Activated naive CD4-positive, alpha-beta T cell treated with anti-CD3 and anti-CD28 coated beads, Interleukin-2, amount 50 U/mL, for 16 hours (primary cell): ENCODE measurements at regions not wholly inside any gene's neighbourhood (a gene's known extent, or its start where the extent isn't known, plus 50 kb on each side); places are given as distances from the start of the nearest gene placed in this dataset.

Source experiments
- DNase-seq: peaks from one replicate; pipeline ENCODE4 v3.0.0-alpha.2; 2020

GRCh38 chr10:2124135-2124534 is 386.8 kb upstream of the ADARB2 start:
- no peak for DNase-seq

- no peak for DNase-seq
Observed at GRCh38 chr10:2122431-2123124, 385.3 kb upstream of the ADARB2 start.

GRCh38 chr10:2121929-2122328 is 384.6 kb upstream of the ADARB2 start:
- DNase-seq: no peak

- no peak for DNase-seq
Observed at GRCh38 chr10:2121315-2121714, 384.0 kb upstream of the ADARB2 start.

- no peak for DNase-seq
Observed at GRCh38 chr10:2120746-2121145, 383.4 kb upstream of the ADARB2 start.

GRCh38 chr10:2119316-2119715 is 382.0 kb upstream of the ADARB2 start:
- DNase-seq: no peak

- no peak for DNase-seq
Observed at GRCh38 chr10:2118201-2118600, 380.9 kb upstream of the ADARB2 start.

- no peak for DNase-seq
Observed at GRCh38 chr10:2117641-2118040, 380.3 kb upstream of the ADARB2 start.

GRCh38 chr10:2111965-2112364 is 374.6 kb upstream of the ADARB2 start:
- DNase-seq: no peak

GRCh38 chr10:2108496-2108895 is 371.2 kb upstream of the ADARB2 start:
- no peak for DNase-seq

- DNase-seq: no peak
Observed at GRCh38 chr10:2106641-2107040, 369.3 kb upstream of the ADARB2 start.

- DNase-seq: no peak
Observed at GRCh38 chr10:2099321-2099720, 362.0 kb upstream of the ADARB2 start.

GRCh38 chr10:2097937-2098336 is 360.6 kb upstream of the ADARB2 start:
- no peak for DNase-seq

- no peak for DNase-seq
Observed at GRCh38 chr10:2094171-2094570, 356.8 kb upstream of the ADARB2 start.

- no peak for DNase-seq
Observed at GRCh38 chr10:2083591-2083990, 346.3 kb upstream of the ADARB2 start.

- DNase-seq: no peak
Observed at GRCh38 chr10:2081501-2081900, 344.2 kb upstream of the ADARB2 start.

GRCh38 chr10:2079603-2080078 is 342.3 kb upstream of the ADARB2 start:
- DNase-seq: no peak

- DNase-seq: no peak
Observed at GRCh38 chr10:2077231-2077630, 339.9 kb upstream of the ADARB2 start.

- no peak for DNase-seq
Observed at GRCh38 chr10:2076528-2076927, 339.2 kb upstream of the ADARB2 start.

GRCh38 chr10:2067015-2067414 is 329.7 kb upstream of the ADARB2 start:
- no peak for DNase-seq

GRCh38 chr10:2054728-2055127 is 317.4 kb upstream of the ADARB2 start:
- no peak for DNase-seq

GRCh38 chr10:2053805-2054204 is 316.5 kb upstream of the ADARB2 start:
- DNase-seq: no peak

- DNase-seq: no peak
Observed at GRCh38 chr10:2051108-2051507, 313.8 kb upstream of the ADARB2 start.

- DNase-seq: no peak
Observed at GRCh38 chr10:2049560-2049959, 312.2 kb upstream of the ADARB2 start.

- DNase-seq: no peak
Observed at GRCh38 chr10:2048337-2048973, 311.1 kb upstream of the ADARB2 start.
